Retina (tissue), 1 donor: ENCODE measurements at regions not wholly inside any gene's neighbourhood (a gene's known extent, or its start where the extent isn't known, plus 50 kb on each side); places are given as distances from the start of the nearest gene placed in this dataset.
"Not testable (repeated sequence)": the region's sequence is repeated elsewhere in the genome, so short reads cannot be mapped to it uniquely, and the experiment has no call there.

Experiments
- DNase-seq: peaks from one replicate; pipeline ENCODE4 v3.0.0-alpha.2; 2016

- DNase-seq, result not testable (repeated sequence)
These were observed 51.2 kb upstream of the MB21D2 start for GRCh38 chr3:192968901-192969300.

- DNase-seq, result no peak
These were observed 63.0 kb upstream of the MB21D2 start for GRCh38 chr3:192980632-192981031.

- DNase-seq, result no peak
These were observed 68.7 kb upstream of the MB21D2 start for GRCh38 chr3:192986379-192986778.

GRCh38 chr3:192991356-192991755 lies 73.7 kb upstream of the MB21D2 start:
- DNase-seq, result no peak

- no peak for DNase-seq
These were observed 74.7 kb upstream of the MB21D2 start for GRCh38 chr3:192992361-192992760.

- no peak for DNase-seq
These were observed 75.8 kb upstream of the MB21D2 start for GRCh38 chr3:192993411-192993810.

GRCh38 chr3:193001113-193001512 lies 83.5 kb upstream of the MB21D2 start:
- not testable (repeated sequence) for DNase-seq

- not testable (repeated sequence) for DNase-seq
These were observed 86.0 kb upstream of the MB21D2 start for GRCh38 chr3:193003624-193004023.

GRCh38 chr3:193008654-193009053 lies 91.0 kb upstream of the MB21D2 start:
- no peak for DNase-seq

- no peak for DNase-seq
These were observed 92.5 kb upstream of the MB21D2 start for GRCh38 chr3:193010191-193010590.

- DNase-seq, result no peak
These were observed 94.3 kb upstream of the MB21D2 start for GRCh38 chr3:193011958-193012357.

GRCh38 chr3:193014902-193015301 lies 97.2 kb upstream of the MB21D2 start:
- DNase-seq, result no peak

GRCh38 chr3:193016437-193016901 lies 98.8 kb upstream of the MB21D2 start:
- peak; percentile 79 for DNase-seq

- no peak for DNase-seq
These were observed 103.9 kb upstream of the MB21D2 start for GRCh38 chr3:193021506-193022010.

GRCh38 chr3:193023218-193023617 lies 105.6 kb upstream of the MB21D2 start:
- DNase-seq, result no peak

GRCh38 chr3:193028258-193028657 lies 110.6 kb upstream of the MB21D2 start:
- no peak for DNase-seq

- DNase-seq, result no peak
These were observed 112.1 kb upstream of the MB21D2 start for GRCh38 chr3:193029800-193030199.

- no peak for DNase-seq
These were observed 112.6 kb upstream of the MB21D2 start for GRCh38 chr3:193030276-193030675.

- peak; percentile 31 for DNase-seq
These were observed 114.3 kb upstream of the MB21D2 start for GRCh38 chr3:193031911-193032310.

- DNase-seq, result no peak
These were observed 115.6 kb upstream of the MB21D2 start for GRCh38 chr3:193033226-193033780.

GRCh38 chr3:193037828-193038227 lies 120.2 kb upstream of the MB21D2 start:
- not testable (repeated sequence) for DNase-seq

- DNase-seq, result no peak
These were observed 121.4 kb upstream of the MB21D2 start for GRCh38 chr3:193039058-193039457.

GRCh38 chr3:193040836-193041672 lies 123.4 kb upstream of the MB21D2 start:
- peak; percentile 28 for DNase-seq

GRCh38 chr3:193046371-193046770 lies 128.7 kb upstream of the MB21D2 start:
- peak; percentile 33 for DNase-seq
